22Rv1 (cell line): ENCODE measurements at regions not wholly inside any gene's neighbourhood (a gene's known extent, or its start where the extent isn't known, plus 50 kb on each side); places are given as distances from the start of the nearest gene placed in this dataset.
"Not testable (repeated sequence)": the region's sequence is repeated elsewhere in the genome, so short reads cannot be mapped to it uniquely, and the experiment has no call there.

ENCODE experiments used
- ZFX ChIP-seq: fragments of 450-650 bp; IDR thresholded peaks from 2 replicates; pipeline ENCODE4 v1.6.1; 2017; ENCODE audit warnings: antibody characterized with exemption, borderline replicate concordance
- TF ChIP-seq, protein P1 (sequence below): fragments of 450-650 bp; IDR thresholded peaks from 2 replicates; pipeline ENCODE4 v1.5.1; 2017; ENCODE audit warnings: mild to moderate bottlenecking

DNA sequence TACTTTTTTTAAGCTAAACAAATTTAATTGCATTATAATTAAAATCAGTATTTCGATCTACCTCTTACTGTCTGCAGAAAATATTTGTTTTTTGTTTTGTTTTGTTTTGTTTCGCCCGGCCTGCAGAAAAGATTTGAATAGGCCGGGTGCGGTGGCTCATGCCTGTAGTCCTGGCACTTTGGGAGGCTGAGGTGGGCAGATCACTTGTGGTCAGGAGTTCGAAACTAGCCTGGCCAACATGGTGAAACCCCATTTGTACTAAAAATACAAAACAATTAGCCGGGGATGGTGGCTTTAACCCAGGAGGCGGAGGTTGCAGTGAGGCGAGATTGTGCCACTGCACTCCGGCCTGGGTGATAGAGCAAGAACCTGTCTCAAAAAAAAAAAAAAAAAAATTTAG is 134.8 kb downstream of the ANAPC4 start:
- TF ChIP-seq, protein P1, sequence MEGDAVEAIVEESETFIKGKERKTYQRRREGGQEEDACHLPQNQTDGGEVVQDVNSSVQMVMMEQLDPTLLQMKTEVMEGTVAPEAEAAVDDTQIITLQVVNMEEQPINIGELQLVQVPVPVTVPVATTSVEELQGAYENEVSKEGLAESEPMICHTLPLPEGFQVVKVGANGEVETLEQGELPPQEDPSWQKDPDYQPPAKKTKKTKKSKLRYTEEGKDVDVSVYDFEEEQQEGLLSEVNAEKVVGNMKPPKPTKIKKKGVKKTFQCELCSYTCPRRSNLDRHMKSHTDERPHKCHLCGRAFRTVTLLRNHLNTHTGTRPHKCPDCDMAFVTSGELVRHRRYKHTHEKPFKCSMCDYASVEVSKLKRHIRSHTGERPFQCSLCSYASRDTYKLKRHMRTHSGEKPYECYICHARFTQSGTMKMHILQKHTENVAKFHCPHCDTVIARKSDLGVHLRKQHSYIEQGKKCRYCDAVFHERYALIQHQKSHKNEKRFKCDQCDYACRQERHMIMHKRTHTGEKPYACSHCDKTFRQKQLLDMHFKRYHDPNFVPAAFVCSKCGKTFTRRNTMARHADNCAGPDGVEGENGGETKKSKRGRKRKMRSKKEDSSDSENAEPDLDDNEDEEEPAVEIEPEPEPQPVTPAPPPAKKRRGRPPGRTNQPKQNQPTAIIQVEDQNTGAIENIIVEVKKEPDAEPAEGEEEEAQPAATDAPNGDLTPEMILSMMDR: not testable (repeated sequence)
- not testable (repeated sequence) for TF ChIP-seq ZFX
